GM18519 (cell line): ENCODE measurements at regions not wholly inside any gene's neighbourhood (a gene's known extent, or its start where the extent isn't known, plus 50 kb on each side); places are given as distances from the start of the nearest gene placed in this dataset.

Experiments
- ATAC-seq: cut with Tn5 transposase; IDR thresholded peaks from one replicate; pipeline ENCODE4 v1.9.1; 2021; ENCODE audit warnings: mild to moderate bottlenecking, moderate library complexity; ENCODE audit not compliant: unreplicated experiment, low FRiP score

GRCh38 chr16:86035906-86036305, 136.9 kb downstream of the IRF8 start:
- ATAC-seq = no peak

- ATAC-seq = no peak
Measured at GRCh38 chr16:86037999-86038925, 139.3 kb downstream of the IRF8 start.

GRCh38 chr16:86038926-86039310, 140.0 kb downstream of the IRF8 start:
- no peak for ATAC-seq

- ATAC-seq = no peak
Measured at GRCh38 chr16:86039606-86040005, 140.6 kb downstream of the IRF8 start.

GRCh38 chr16:86040496-86040895, 141.5 kb downstream of the IRF8 start:
- ATAC-seq = no peak

- ATAC-seq = no peak
Measured at GRCh38 chr16:86041215-86041614, 142.3 kb downstream of the IRF8 start.

GRCh38 chr16:86041807-86042206, 142.8 kb downstream of the IRF8 start:
- ATAC-seq = no peak

- ATAC-seq = no peak
Measured at GRCh38 chr16:86042393-86042792, 143.4 kb downstream of the IRF8 start.

- no peak for ATAC-seq
Measured at GRCh38 chr16:86042996-86043725, 144.2 kb downstream of the IRF8 start.

GRCh38 chr16:86044241-86044671, 145.3 kb downstream of the IRF8 start:
- no peak for ATAC-seq

- no peak for ATAC-seq
Measured at GRCh38 chr16:86044881-86045590, 146.1 kb downstream of the IRF8 start.

- ATAC-seq = no peak
Measured at GRCh38 chr16:86045591-86045971, 146.6 kb downstream of the IRF8 start.

- ATAC-seq = no peak
Measured at GRCh38 chr16:86046026-86046425, 147.1 kb downstream of the IRF8 start.

- ATAC-seq = no peak
Measured at GRCh38 chr16:86046667-86047270, 147.8 kb downstream of the IRF8 start.

- no peak for ATAC-seq
Measured at GRCh38 chr16:86048221-86048620, 149.3 kb downstream of the IRF8 start.

GRCh38 chr16:86048882-86049585, 150.1 kb downstream of the IRF8 start:
- no peak for ATAC-seq

- no peak for ATAC-seq
Measured at GRCh38 chr16:86049641-86050040, 150.7 kb downstream of the IRF8 start.

GRCh38 chr16:86050111-86050510, 151.1 kb downstream of the IRF8 start:
- no peak for ATAC-seq

GRCh38 chr16:86050591-86051367, 151.8 kb downstream of the IRF8 start:
- no peak for ATAC-seq
